Coronary artery (tissue), 2 donors: ENCODE measurements at regions not wholly inside any gene's neighbourhood (a gene's known extent, or its start where the extent isn't known, plus 50 kb on each side); places are given as distances from the start of the nearest gene placed in this dataset.
A peak's percentile ranks its signal among the peaks of the same experiment; 100 is the strongest.

Experiments used
- DNase-seq: peaks from one replicate; pipeline ENCODE4 v3.0.0-alpha.2; 2017; ENCODE audit warnings: low spot score
- H3K27ac ChIP-seq, 2 donors: fragments of 200-600 bp; sonication (generic); one replicate each; pipeline ENCODE4 v1.5.1; 2016 to 2019
- H3K4me3 ChIP-seq: fragments of 200-600 bp; sonication (generic); 2 replicates; pipeline ENCODE4 v1.5.1; 2016; ENCODE audit warnings: mild to moderate bottlenecking, moderate library complexity
- TF ChIP-seq, protein P1 (sequence below): fragments of 200-600 bp; sonication (generic); IDR thresholded peaks from one replicate; pipeline ENCODE4 v1.5.1; 2019; ENCODE audit warnings: antibody characterized with exemption

DNA sequence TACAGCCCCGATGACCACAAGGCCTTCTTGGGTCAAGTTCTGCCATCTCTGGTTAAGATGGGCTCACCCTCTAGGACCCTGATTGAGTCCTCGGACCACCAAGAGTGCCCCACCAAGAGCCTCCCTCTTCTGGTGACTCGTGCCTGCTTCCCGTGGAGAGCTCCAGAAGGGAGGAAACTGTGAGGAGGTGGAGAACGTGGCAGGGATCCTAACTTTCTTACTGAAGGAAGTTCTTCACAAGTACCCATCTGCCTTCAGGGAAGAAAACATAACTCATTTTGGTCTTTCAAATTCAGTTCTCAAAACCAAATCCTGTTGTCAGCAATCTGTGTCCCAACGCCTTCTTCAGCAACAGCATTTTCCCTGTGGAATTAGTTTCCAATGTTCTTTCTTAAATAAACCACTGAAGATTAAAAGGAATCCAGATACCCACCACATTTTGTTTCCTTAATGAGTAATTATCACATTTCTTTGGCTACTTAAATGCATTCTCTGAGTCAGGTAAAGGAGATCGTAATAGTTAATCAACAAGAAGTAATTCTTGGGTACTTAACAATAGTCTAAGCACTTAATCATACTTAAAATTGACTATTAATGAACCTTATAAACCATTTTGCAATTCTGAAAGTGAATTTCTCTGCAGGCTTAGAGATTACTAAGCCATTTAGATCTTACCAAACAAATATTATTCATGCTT, 185.8 kb upstream of the SGK1 start:
- TF ChIP-seq, protein P1, sequence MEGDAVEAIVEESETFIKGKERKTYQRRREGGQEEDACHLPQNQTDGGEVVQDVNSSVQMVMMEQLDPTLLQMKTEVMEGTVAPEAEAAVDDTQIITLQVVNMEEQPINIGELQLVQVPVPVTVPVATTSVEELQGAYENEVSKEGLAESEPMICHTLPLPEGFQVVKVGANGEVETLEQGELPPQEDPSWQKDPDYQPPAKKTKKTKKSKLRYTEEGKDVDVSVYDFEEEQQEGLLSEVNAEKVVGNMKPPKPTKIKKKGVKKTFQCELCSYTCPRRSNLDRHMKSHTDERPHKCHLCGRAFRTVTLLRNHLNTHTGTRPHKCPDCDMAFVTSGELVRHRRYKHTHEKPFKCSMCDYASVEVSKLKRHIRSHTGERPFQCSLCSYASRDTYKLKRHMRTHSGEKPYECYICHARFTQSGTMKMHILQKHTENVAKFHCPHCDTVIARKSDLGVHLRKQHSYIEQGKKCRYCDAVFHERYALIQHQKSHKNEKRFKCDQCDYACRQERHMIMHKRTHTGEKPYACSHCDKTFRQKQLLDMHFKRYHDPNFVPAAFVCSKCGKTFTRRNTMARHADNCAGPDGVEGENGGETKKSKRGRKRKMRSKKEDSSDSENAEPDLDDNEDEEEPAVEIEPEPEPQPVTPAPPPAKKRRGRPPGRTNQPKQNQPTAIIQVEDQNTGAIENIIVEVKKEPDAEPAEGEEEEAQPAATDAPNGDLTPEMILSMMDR, result no peak
- DNase-seq, result no peak
- H3K27ac ChIP-seq, result no peak overlapping the region
- H3K4me3 ChIP-seq, result no peak overlapping the region

DNA sequence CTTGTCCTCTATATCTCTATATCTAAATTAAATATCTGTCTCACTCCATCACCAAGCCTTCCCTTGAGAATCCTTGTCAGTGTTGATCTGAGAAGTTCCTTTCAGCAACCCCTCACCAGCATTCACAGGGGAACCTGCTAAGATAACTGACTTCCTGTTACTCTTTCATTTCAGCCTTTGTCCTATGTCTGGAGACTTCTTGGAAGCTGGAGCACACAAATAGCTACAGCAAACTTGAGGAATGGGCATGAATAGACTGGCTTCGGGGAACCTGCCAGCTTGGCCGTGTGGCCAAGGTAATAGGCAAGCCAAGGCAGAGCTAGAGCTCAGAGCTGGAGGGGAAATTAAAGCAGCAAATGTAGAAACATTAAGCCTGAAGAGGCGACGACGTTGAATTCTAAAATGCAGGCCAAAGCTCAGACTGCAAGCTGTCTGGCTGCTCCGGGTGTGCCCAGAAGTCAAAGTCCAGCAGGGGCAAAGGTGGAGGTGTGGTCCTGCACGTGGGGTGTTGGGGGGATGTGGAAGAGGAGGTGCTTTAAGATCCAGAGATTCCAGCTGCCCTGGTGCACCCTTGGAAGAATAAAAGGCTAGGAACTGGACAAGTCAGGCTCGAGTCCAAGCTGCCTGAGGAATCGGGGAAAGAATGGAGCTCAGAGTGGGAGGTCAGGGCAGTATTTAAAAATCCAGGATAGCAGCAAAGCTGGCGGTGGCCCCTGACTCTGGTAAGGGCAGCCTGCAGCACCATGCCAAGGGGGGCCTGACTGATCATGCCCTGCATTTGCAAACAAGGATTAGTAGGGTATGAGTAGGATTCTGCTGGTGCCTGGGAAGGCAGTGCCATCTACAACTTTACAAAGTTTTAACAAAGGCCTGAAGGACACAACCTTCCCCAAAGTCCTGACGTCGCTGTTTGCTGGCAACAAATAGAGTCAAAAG, 185.0 kb upstream of the SGK1 start:
- TF ChIP-seq, protein P1, result no peak
- DNase-seq, result no peak
- Histone ChIP-seq H3K27ac (no peak overlapping the region), H3K4me3 (peak overlapping the region; percentile 20)

DNA sequence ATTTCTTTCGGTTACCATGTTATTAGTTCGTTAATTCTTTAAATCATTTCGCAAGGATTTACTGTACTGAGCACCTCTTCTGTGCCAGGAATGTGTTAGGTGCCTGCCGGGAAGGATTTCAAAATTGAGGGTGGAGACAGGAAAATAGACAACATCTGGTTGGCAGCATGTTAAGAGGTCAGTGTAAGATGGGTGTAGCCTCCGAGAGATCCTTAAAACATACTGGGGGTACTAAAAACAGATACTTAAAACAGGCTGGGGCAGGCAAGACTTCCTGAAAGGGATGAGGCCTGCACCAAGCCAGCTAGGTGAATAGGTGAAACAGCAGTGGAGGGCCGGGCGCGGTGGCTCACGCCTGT, 178.0 kb upstream of the SGK1 start:
- TF ChIP-seq, protein P1, result no peak
- DNase-seq, result no peak
- Histone ChIP-seq H3K4me3 (no peak overlapping the region), H3K27ac (no peak overlapping the region)

DNA sequence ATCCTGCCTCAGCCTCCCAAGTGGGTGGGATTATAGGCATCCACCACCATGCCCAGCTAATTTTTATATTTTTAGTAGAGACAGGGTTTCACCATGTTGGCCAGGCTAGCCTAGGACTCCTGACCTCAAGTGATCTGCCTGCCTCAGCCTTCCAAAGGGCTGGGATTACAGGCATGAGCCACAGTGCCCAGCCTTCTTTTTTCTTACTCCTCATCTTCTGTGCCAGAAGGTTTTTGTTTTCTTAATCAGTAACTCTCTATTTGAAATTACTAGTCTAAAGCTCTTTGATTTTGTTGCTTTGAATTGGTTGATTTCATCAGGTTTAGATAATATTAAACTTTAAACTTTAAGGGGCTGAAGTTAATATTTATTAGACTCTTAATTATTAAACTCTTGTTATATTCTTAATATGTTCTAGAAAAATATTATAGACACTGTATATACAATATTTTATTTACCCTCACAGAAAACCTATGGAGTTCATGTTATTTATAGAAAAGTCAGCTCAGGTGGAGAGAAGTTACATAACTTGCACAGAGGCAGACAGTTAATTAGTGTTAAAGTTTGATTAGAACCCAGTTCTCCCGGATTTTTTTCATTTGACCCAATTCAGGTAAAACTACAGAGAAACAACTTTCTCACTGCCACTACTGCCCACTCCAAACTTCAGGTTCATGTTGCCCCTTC, 177.4 kb upstream of the SGK1 start:
- TF ChIP-seq, protein P1, result no peak
- H3K27ac ChIP-seq, result no peak overlapping the region
- DNase-seq, result no peak
- H3K4me3 ChIP-seq, result no peak overlapping the region

DNA sequence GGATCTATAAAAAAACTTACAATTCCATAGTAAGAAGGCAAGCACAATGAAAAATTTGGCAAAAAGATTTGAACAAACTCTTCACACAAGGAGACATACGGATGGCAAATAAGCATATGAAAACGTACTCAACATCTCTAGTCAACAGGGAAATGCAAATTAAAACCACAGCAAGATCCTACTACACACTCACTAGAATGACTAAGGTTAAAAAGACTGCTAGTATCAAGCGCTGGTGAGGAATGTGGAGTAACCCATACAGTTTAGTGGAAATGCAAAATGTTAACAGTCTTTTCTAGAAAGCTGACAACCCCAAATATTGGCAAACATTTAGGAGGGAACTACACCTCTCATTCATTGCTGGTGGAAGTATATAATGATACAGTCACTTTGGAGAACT, 175.9 kb upstream of the SGK1 start:
- TF ChIP-seq, protein P1, result no peak
- Histone ChIP-seq H3K27ac (no peak overlapping the region), H3K4me3 (no peak overlapping the region)
- DNase-seq, result no peak

DNA sequence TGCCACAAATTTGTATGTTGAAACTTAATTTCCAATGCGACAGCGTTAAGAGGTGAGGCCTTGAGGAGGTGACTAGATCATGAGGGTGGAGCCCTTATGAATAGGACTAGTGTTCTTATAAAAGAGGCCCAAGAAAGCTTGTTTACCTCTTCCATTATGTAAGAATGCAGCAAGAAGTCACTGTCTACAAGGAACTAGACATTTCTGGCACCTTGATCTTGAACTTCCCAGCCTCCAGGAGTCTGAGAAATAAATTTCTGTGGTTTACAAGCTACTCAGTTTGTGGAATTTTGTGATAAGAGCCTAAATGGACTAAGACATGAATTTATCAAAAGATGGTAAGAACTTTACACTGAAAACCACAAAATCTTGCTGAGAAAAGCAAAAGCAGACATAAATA, 173.6 kb upstream of the SGK1 start:
- Histone ChIP-seq H3K4me3 (no peak overlapping the region), H3K27ac (no peak overlapping the region)
- TF ChIP-seq, protein P1, result no peak
- DNase-seq, result no peak
